ENCODE measurements at regions not wholly inside any gene's neighbourhood (a gene's known extent, or its start where the extent isn't known, plus 50 kb on each side); places are given as distances from the start of the nearest gene placed in this dataset.

GRCh38 chr7:15837306-15837950 lies 150.9 kb upstream of the MEOX2 start:
- TF ChIP-seq CTCF (IDR thresholded peaks at IDR 0.05; ENCODE audit: low read depth, low read length, poor library complexity, severe bottlenecking) (no peak), EZH2phosphoT487 (IDR thresholded peaks at IDR 0.05; ENCODE audit: borderline replicate concordance, low read length) (no peak)
- Histone ChIP-seq H3K4me1 (ENCODE audit: control insufficient read depth, low read length) (peaks cover 7% of the 10 kb centered on the region; the same call in 1 of the 2 replicates), H3K36me3 (ENCODE audit: control insufficient read depth, low read length) (no peaks in the 10 kb centered on the region), H3K4me3 (ENCODE audit: low read length) (no peak overlapping the region), H3K9me3 (ENCODE audit: control insufficient read depth, insufficient read depth, low read length) (no peaks in the 10 kb centered on the region), H3K4me2 (ENCODE audit: low read length) (no peak overlapping the region), H3K27me3 (ENCODE audit: control insufficient read depth, low read length) (no peaks in the 10 kb centered on the region), H3F3A (ENCODE audit: control insufficient read depth, insufficient read depth) (no peaks in the 10 kb centered on the region), H3K9me2 (replicated peaks; ENCODE audit: control insufficient read depth, low read length) (no peaks in the 10 kb centered on the region), H4K20me1 (ENCODE audit: control insufficient read depth, insufficient read depth, low read depth, low read length) (no peaks in the 10 kb centered on the region), H3K27ac (ENCODE audit: low read depth, low read length) (no peak overlapping the region), H3K79me2 (ENCODE audit: control insufficient read depth, low read length) (no peaks in the 10 kb centered on the region)

GRCh38 chr7:15836651-15837050 lies 150.2 kb upstream of the MEOX2 start:
- H4K20me1 ChIP-seq (ENCODE audit: control insufficient read depth, insufficient read depth, low read depth, low read length), result no peaks in the 10 kb centered on the region
- H3K4me3 ChIP-seq (ENCODE audit: low read length), result no peak overlapping the region
- no peaks in the 10 kb centered on the region for H3K9me3 ChIP-seq (ENCODE audit: control insufficient read depth, insufficient read depth, low read length)
- no peaks in the 10 kb centered on the region for H3K79me2 ChIP-seq (ENCODE audit: control insufficient read depth, low read length)
- H3K27me3 ChIP-seq (ENCODE audit: control insufficient read depth, low read length), result no peaks in the 10 kb centered on the region
- no peaks in the 10 kb centered on the region for H3F3A ChIP-seq (ENCODE audit: control insufficient read depth, insufficient read depth)
- TF ChIP-seq EZH2phosphoT487 (IDR thresholded peaks at IDR 0.05; ENCODE audit: borderline replicate concordance, low read length) (no peak), CTCF (IDR thresholded peaks at IDR 0.05; ENCODE audit: low read depth, low read length, poor library complexity, severe bottlenecking) (no peak)
- no peaks in the 10 kb centered on the region for H3K36me3 ChIP-seq (ENCODE audit: control insufficient read depth, low read length)
- no peak overlapping the region for H3K27ac ChIP-seq (ENCODE audit: low read depth, low read length)
- H3K4me2 ChIP-seq (ENCODE audit: low read length), result no peak overlapping the region
- peaks cover 7% of the 10 kb centered on the region; the same call in 1 of the 2 replicates for H3K4me1 ChIP-seq (ENCODE audit: control insufficient read depth, low read length)
- no peaks in the 10 kb centered on the region for H3K9me2 ChIP-seq (replicated peaks; ENCODE audit: control insufficient read depth, low read length)

GRCh38 chr7:15836041-15836440 lies 149.6 kb upstream of the MEOX2 start:
- H3K4me2 ChIP-seq (ENCODE audit: low read length), result no peak overlapping the region
- H3K4me3 ChIP-seq (ENCODE audit: low read length), result no peak overlapping the region
- no peaks in the 10 kb centered on the region for H4K20me1 ChIP-seq (ENCODE audit: control insufficient read depth, insufficient read depth, low read depth, low read length)
- H3F3A ChIP-seq (ENCODE audit: control insufficient read depth, insufficient read depth), result no peaks in the 10 kb centered on the region
- no peaks in the 10 kb centered on the region for H3K79me2 ChIP-seq (ENCODE audit: control insufficient read depth, low read length)
- H3K9me3 ChIP-seq (ENCODE audit: control insufficient read depth, insufficient read depth, low read length), result no peaks in the 10 kb centered on the region
- H3K27ac ChIP-seq (ENCODE audit: low read depth, low read length), result no peak overlapping the region
- H3K27me3 ChIP-seq (ENCODE audit: control insufficient read depth, low read length), result no peaks in the 10 kb centered on the region
- H3K36me3 ChIP-seq (ENCODE audit: control insufficient read depth, low read length), result no peaks in the 10 kb centered on the region
- TF ChIP-seq EZH2phosphoT487 (IDR thresholded peaks at IDR 0.05; ENCODE audit: borderline replicate concordance, low read length), result no peak
- no peak for TF ChIP-seq CTCF (IDR thresholded peaks at IDR 0.05; ENCODE audit: low read depth, low read length, poor library complexity, severe bottlenecking)
- no peaks in the 10 kb centered on the region for H3K9me2 ChIP-seq (replicated peaks; ENCODE audit: control insufficient read depth, low read length)
- peaks cover 7% of the 10 kb centered on the region; the same call in 1 of the 2 replicates for H3K4me1 ChIP-seq (ENCODE audit: control insufficient read depth, low read length)

Measured in DOHH2 (cell line).